Gastroesophageal sphincter (tissue), 3 donors: ENCODE measurements at regions not wholly inside any gene's neighbourhood (a gene's known extent, or its start where the extent isn't known, plus 50 kb on each side); places are given as distances from the start of the nearest gene placed in this dataset.

Source experiments
- CTCF ChIP-seq, 4 experiments: fragments of 200-600 bp in 2 of 4; fragments of 450-650 bp in 2 of 4; sonication (generic) in 1 of 4; IDR thresholded peaks; one replicate each; pipeline ENCODE4 v1.5.1; 2017 to 2019; ENCODE audit warnings: antibody characterized with exemption in 4 of 4, mild to moderate bottlenecking in 2 of 4, moderate library complexity in 2 of 4
- EP300 ChIP-seq: sonication (generic); formaldehyde crosslinking; IDR thresholded peaks from one replicate; pipeline ENCODE4 v1.6.1; 2017; ENCODE audit warnings: antibody characterized with exemption, mild to moderate bottlenecking
- POLR2A ChIP-seq, 2 donors: fragments of 450-650 bp; IDR thresholded peaks; one replicate each; pipeline ENCODE4 v1.6.1; 2017; ENCODE audit warnings: antibody characterized with exemption in 2 of 2, mild to moderate bottlenecking in 2 of 2, moderate library complexity in 1 of 2
- POLR2AphosphoS5 ChIP-seq: sonication (generic); formaldehyde crosslinking; IDR thresholded peaks from one replicate; pipeline ENCODE4 v1.6.1; 2017; ENCODE audit warnings: antibody characterized with exemption

DNA sequence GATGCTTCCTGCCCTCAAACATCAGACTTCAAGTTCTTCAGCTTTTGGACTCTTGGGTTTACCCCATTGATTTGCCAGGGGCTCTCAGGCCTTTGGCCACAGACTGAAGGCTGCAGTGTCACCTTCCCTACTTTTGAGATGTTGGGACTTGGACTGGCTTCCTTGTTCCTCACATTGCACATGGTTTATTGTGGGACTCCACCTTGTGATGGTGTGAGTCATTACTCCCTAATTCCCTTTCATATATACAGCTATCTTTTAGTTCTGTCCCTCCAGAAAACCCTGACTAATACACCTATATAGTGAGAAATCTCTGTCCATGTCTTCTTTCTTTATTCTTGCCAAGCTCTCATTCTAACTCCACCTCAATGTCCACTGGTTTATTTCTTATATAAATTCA lies 736.9 kb upstream of the HS3ST1 start:
- TF ChIP-seq CTCF (IDR thresholded peaks at IDR 0.05) (no peak), POLR2A (IDR thresholded peaks at IDR 0.05) (no peak), POLR2AphosphoS5 (no peak), EP300 (no peak)
